Skeletal muscle satellite cell (primary cell): ENCODE measurements at regions not wholly inside any gene's neighbourhood (a gene's known extent, or its start where the extent isn't known, plus 50 kb on each side); places are given as distances from the start of the nearest gene placed in this dataset.
"Not testable (repeated sequence)": the region's sequence is repeated elsewhere in the genome, so short reads cannot be mapped to it uniquely, and the experiment has no call there.

Experiments
- H3K27me3 ChIP-seq: 2 replicates; pipeline ENCODE4 v1.7.0; 2013; ENCODE audit warnings: low read length; ENCODE audit not compliant: control insufficient read depth, insufficient read depth
- H3K36me3 ChIP-seq: 2 replicates; pipeline ENCODE4 v1.7.0; 2013; ENCODE audit warnings: mild to moderate bottlenecking, control low read depth, low read length; ENCODE audit not compliant: insufficient read depth
- H3K4me1 ChIP-seq: 2 replicates; pipeline ENCODE4 v1.7.0; 2013; ENCODE audit warnings: low read length; ENCODE audit not compliant: control insufficient read depth, insufficient read depth
- H3K4me2 ChIP-seq: 2 replicates; pipeline ENCODE4 v1.7.0; 2013; ENCODE audit warnings: mild to moderate bottlenecking, low read length
- H3K4me3 ChIP-seq: 2 replicates; pipeline ENCODE4 v1.7.0; 2013; ENCODE audit warnings: low read length
- H3K9ac ChIP-seq: 2 replicates; pipeline ENCODE4 v1.7.0; 2013; ENCODE audit warnings: mild to moderate bottlenecking, low read depth, low read length, moderate library complexity
- H3K9me3 ChIP-seq: replicated peaks from 2 replicates; pipeline ENCODE4 v1.7.0; 2013; ENCODE audit warnings: mild to moderate bottlenecking, control low read depth, low read length

DNA sequence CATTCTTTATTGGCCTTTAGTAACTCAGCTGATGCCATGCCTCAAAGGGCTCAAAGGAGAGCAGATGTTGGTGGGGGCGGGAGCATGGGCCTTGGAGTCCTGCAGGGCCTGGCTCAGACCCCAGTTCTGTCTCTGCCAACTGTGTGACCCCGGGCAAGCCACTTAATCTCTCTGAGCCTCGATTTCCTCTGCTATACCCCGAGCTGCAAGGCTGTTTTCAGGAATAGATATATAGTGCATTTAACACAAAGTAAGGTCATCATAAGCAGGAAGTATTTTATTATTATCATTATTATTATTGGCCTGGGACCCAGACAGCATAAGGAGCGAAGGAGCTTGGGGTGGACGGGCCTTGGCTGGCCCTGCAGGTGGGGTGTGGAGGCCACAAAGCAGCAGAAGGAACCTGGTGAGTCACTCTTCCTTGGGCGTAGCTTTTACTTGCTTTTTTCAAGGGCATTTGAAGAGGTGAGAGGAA, 162.7 kb downstream of the INHBB start:
- Histone ChIP-seq H3K36me3 (no peaks in the 10 kb centered on the region), H3K4me3 (no peak overlapping the region), H3K27me3 (peaks cover 18% of the 10 kb centered on the region), H3K9ac (no peak overlapping the region), H3K9me3 (no peaks in the 10 kb centered on the region), H3K4me1 (peaks cover 23% of the 10 kb centered on the region), H3K4me2 (no peak overlapping the region)

DNA sequence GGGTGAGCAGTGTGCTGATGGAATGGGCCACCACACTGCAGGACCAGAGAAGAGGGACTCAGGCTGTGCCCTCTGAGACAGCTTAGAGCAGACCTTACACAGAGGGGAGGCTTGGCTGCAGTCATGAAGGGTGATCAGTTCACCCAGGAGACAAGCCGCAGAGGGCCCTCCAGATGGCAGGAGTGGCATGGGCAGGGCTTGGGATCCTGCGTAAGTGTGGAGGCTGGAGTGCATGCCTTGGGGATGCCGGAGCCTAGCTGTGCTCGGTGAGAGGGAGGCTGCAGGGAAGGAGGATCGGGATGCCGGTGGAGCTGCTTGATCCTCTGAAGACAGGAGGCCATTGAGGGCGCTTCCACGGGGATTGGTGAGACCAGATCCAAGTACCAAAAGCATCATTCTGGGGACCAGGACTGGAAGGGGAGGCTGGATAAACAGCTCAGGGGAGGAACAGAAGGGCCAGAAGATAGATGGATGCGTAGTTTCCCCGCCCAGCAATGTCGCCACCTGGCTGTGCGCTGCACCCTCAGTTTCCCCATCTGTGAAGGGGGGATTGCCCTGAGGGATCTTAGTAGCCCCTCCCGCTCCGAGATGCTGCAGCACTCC, 163.4 kb downstream of the INHBB start:
- Histone ChIP-seq H3K9ac (no peak overlapping the region), H3K4me3 (no peak overlapping the region), H3K4me2 (no peak overlapping the region), H3K4me1 (peaks cover 16% of the 10 kb centered on the region), H3K9me3 (no peaks in the 10 kb centered on the region), H3K27me3 (peaks cover 18% of the 10 kb centered on the region), H3K36me3 (no peaks in the 10 kb centered on the region)

DNA sequence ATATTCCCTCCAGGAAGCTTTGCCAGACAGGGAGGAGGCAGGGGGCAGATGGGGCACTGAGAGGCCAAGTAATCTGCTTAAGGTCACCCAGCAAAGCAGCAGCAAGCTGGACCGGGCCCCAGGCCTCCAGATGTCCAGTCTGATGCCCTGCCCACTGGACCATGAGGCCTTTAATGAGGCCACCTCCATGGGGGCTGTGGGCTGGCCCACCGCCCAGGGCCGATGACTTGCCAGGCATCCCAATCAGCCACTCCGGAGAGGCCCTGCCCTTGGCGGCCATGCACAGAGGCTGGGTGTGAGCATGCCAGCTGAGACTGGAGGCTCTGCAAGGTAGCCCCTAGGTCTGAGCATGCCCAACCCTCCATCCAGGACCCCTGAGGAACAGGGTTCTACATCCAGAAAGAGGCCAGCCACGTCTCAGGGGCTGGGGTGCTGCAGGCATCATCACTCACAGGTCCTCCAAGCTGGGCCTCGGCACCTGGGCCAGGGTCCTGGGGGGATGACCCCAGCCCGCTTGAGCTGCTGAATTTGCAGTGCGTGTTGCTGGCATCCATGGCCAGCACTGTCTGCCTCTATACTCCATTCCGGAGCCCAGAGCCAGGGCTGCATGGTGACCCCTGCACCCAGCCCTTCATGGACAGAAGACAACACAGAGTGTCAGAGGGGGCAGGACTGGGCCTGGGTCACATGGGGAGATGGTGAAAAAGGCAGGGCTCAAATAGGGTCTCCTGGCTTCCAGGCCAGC, 164.2 kb downstream of the INHBB start:
- no peak overlapping the region for H3K9ac ChIP-seq

DNA sequence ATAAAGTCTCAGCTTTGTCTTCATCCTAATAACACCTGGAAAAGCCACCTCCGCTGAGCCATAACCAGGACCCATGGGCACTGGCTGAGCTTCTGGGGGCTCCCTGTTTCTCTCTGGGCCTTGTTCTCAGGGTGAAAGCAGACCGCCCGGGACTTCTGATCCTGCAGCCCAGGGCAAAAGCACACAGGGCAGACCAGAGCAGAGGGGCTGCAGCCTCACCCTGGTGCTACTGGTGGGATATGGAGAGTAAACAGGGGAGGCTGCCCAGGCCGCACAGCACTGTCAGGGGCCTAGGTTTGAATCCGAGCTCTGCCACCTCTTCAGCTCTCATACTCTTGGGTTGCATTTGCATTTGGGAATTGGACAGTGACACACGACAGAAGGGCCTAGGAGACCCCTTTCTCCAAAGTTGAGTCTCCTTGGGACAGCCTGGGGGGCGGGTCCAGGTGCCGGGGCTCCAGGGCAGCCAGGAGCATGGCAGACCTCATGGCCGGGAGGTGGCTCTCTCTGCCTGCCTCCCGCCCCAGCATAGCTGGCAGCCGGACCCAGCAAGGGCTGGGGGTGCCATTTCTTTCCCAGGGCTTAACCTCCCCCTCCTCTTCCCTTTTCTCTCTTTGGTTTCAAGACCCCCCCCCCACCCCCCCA, 164.9 kb downstream of the INHBB start:
- Histone ChIP-seq H3K27me3 (peaks cover 21% of the 10 kb centered on the region), H3K9me3 (no peaks in the 10 kb centered on the region), H3K9ac (no peak overlapping the region), H3K4me3 (no peak overlapping the region), H3K4me1 (peaks cover 13% of the 10 kb centered on the region), H3K36me3 (no peaks in the 10 kb centered on the region), H3K4me2 (no peak overlapping the region)

More for the DNA sequence above, 164.2 kb downstream of the INHBB start:
- H3K36me3 ChIP-seq: no peaks in the 10 kb centered on the region
- H3K4me2 ChIP-seq: no peak overlapping the region
- H3K4me1 ChIP-seq: peaks cover 13% of the 10 kb centered on the region
- H3K27me3 ChIP-seq: peaks cover 18% of the 10 kb centered on the region
- no peaks in the 10 kb centered on the region for H3K9me3 ChIP-seq
- no peak overlapping the region for H3K4me3 ChIP-seq

DNA sequence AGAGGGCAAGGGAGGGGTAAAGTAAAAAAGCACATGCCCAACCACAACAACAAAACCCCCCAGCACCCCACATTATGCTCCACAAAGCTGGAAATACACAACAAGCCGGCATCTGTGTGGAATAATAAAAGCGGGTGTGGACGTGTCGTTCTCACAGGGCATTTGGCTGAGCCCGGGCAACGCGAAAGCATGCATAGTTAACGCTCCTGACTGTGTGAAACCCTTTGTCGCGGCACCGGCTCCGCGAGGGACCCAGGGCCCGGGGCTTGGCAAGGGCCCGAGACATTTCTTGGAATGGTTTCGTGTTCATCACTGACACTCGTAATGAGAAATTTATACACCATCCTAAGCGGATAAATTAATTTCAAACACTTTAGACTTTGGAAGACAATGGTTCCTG, 165.6 kb downstream of the INHBB start:
- Histone ChIP-seq H3K4me1 (peaks cover 13% of the 10 kb centered on the region), H3K9ac (no peak overlapping the region), H3K9me3 (no peaks in the 10 kb centered on the region), H3K4me3 (no peak overlapping the region), H3K36me3 (no peaks in the 10 kb centered on the region), H3K4me2 (no peak overlapping the region), H3K27me3 (peaks cover 25% of the 10 kb centered on the region)

DNA sequence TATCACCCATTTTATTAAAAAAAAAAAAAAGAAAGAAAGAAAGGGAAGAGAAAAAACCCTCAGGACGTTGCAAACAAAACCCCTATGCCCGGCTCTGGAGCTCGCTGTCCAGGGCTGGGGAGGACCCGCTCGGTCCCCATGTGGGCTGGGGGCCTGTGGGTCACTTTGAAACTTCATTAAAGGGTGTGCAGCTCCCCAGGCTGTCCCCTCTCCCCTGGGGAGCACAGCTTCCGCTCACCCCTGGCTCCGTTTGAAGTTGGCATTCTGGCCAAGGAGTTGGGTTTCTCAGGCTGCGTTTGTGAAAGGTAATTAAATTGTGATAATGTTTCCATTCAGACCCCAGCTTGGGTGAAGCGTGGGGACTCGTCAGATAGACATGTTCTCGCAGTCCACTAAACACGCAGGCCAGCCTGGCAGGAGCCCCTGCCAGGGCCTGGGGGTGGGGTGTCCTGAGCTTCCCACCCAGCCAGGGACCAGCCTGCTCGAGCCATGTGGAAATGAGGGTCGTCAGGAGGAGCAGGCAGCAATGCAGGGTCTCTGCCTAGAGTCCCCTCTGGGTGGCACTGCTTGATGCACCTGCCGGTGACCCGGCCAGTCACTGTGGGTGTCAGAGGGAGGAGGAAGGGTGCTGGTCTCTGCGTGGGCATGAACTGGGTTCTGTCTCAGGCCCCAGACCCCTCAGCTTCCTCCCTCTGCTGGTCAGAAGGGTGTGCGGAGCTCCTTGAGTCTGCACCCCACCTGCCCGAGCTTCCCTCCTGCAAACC, 166.2 kb downstream of the INHBB start:
- peaks cover 13% of the 10 kb centered on the region for H3K4me1 ChIP-seq
- no peak overlapping the region for H3K9ac ChIP-seq
- no peak overlapping the region for H3K4me3 ChIP-seq
- peaks cover 25% of the 10 kb centered on the region for H3K27me3 ChIP-seq
- H3K9me3 ChIP-seq: no peaks in the 10 kb centered on the region
- H3K4me2 ChIP-seq: no peak overlapping the region
- H3K36me3 ChIP-seq: no peaks in the 10 kb centered on the region

DNA sequence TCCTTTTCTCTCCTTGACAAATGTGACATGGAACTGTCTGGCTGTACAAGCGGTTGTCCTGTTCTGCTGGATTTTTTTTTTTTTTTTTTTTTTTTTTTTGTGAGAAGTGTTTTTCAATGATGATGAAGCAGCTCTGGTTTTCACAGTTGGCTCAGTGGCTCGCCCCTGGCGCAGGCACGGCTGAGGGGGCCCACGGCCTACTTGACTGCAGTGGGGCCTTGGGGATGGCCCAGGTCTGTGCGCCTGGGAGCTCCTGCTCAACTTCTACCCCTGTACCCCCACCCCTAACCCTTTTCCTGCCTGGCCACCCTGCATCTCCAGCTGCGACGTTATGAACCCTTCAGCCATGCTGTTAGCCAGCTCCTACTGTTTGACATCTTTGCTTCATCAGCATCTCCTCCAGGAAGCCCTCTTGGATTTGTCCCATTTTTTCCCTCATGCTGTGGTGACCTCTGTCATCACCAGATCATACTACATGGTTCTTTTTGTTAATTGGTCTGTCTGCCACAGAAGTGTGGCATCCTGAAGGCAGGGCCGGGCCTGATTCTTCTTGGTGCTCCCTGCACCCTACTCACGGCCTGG, 167.9 kb downstream of the INHBB start:
- H3K27me3 ChIP-seq: peaks cover 36% of the 10 kb centered on the region

DNA sequence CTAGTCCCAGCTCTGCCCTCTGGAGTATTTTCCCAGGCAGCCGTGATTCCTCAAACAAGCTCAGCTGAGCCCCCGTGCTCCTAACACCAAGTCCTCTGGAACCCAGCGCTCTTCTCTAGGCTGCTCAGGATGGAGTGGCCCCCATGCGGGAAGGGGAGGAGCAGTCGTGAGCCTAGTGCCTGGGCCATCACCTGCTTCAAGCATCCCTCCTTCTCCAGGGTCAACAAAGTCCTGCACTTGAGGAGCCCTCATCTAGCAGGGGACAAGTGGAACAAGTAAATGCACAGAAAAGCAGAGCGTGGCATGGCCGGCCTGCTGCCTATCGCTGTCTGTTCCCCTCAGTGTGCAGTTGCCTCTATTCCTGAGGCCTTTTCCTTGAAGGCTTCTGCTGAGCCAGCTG, 168.6 kb downstream of the INHBB start:
- H3K9me3 ChIP-seq: no peaks in the 10 kb centered on the region
- no peak overlapping the region for H3K4me3 ChIP-seq
- H3K36me3 ChIP-seq: no peaks in the 10 kb centered on the region
- H3K4me1 ChIP-seq: peaks cover under 1% of the 10 kb centered on the region
- no peak overlapping the region for H3K9ac ChIP-seq
- no peak overlapping the region for H3K4me2 ChIP-seq
- H3K27me3 ChIP-seq: peaks cover 39% of the 10 kb centered on the region

More for the DNA sequence above, 167.9 kb downstream of the INHBB start:
- H3K4me1 ChIP-seq: peaks cover 7% of the 10 kb centered on the region
- H3K4me2 ChIP-seq: no peak overlapping the region
- no peaks in the 10 kb centered on the region for H3K36me3 ChIP-seq
- no peak overlapping the region for H3K9ac ChIP-seq
- no peak overlapping the region for H3K4me3 ChIP-seq
- H3K9me3 ChIP-seq: no peaks in the 10 kb centered on the region

DNA sequence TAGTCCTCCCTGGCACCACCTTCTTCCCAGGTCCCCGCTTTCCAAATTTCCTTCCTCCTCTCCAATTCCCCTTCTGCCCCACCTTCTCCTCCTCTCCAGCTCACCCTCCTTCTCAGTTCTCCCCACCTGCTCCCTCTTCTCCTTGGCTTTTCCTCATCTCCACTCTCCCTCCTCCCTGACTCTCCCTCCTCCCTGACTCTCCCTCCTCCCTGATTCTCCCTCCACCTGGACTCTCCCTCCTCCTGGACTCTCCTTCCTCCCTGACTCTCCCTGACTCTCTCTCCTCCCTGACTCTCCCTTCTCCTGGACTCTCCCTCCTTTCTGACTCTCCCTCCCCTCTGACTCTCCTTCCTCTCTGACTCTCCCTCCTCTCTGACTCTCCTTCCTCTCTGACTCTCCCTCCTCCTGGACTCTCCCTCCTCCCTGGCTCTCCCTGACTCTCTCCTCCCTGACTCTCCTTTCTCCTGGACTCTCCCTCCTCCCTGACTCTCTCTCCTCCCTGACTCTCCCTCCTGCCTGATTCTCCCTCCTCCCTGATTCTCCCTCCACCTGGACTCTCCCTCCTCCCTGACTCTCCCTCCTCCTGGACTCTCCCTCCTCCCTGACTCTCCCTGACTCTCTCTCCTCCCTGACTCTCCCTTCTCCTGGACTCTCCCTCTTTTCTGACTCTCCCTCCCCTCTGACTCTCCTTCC, 169.3 kb downstream of the INHBB start:
- not testable (repeated sequence) for H3K36me3 ChIP-seq, H3K4me3 ChIP-seq, H3K9me3 ChIP-seq, H3K4me2 ChIP-seq, H3K4me1 ChIP-seq, H3K9ac ChIP-seq
- peaks cover 39% of the 10 kb centered on the region for H3K27me3 ChIP-seq

DNA sequence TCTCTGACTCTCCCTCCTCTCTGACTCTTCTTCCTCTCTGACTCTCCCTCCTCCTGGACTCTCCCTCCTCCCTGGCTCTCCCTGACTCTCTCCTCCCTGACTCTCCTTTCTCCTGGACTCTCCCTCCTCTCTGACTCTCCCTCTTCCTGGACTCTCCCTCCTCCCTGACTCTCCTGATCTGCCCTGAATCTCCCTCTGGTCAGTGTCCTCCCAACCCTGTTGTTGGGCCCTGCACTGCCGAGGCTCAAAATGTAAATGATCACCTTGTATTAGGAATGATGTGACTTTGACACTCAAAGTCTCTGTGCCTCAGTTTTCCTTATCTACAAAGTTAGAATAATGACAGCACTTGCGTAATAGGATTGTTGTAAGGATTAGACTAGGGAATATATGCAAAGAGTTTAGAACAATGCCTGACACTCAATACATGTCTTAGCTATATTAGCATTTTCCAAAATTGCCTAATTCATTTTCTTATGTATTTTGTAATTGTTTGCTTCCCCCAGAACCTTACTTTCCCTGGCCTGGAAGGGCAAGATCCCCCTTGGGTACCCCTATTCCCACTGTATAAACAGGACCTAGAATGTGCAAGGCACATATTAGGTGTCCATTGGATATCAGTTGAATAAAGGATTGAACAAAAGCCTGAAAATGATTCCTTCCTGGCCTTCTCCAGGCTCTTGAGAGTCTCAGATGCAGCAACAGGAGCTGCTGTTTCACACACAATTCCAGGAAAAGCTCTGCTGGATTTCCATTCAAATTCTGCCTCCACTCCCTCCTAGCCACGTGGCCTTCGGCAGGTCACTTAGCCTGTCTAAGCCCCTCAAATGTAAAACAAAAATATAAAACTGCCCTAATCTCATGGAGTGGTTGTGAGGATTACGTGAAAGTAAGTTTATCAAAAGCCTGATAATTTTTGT, 170.1 kb downstream of the INHBB start:
- Histone ChIP-seq H3K36me3 (no peaks in the 10 kb centered on the region), H3K4me1 (no peaks in the 10 kb centered on the region), H3K9me3 (no peaks in the 10 kb centered on the region), H3K9ac (no peak overlapping the region), H3K4me2 (no peak overlapping the region), H3K27me3 (peaks cover 36% of the 10 kb centered on the region), H3K4me3 (no peak overlapping the region)
